K562 (cell line): ENCODE measurements at regions not wholly inside any gene's neighbourhood (a gene's known extent, or its start where the extent isn't known, plus 50 kb on each side); places are given as distances from the start of the nearest gene placed in this dataset.

Experiments used
- ATAC-seq: fragments of 200-7000 bp; cut with Tn5 transposase; 3 replicates; pipeline ENCODE4 v1.9.1; 2020; ENCODE audit warnings: moderate library complexity
- BruUV-seq: library from RNA; stranded (reverse); fragments of 400-500 nt; replicated peaks from 2 replicates; lab custom pipeline; 2021; lab: Mats Ljungman, UMichigan
- CTCF ChIA-PET: fragments of 300-600 bp; formaldehyde crosslinking; extraction: SDS; loops from one replicate; lab custom pipeline; 2021; ENCODE audit warnings: low intra/inter-chr PET ratio; lab: Yijun Ruan, JAX
- POLR2A ChIA-PET: fragments of 300-600, 350-650 bp; sonication (Branson Sonifier 250); formaldehyde crosslinking; extraction: SDS; loops from one replicate; lab custom pipeline; 2021; ENCODE audit warnings: antibody characterized with exemption, inconsistent platforms; lab: Yijun Ruan, JAX
- DNase-seq, 4 experiments: peaks; one replicate each; pipeline versions ENCODE4 v3.0.0 to v3.0.0-alpha.2; 2011 to 2018; ENCODE audit warnings: low spot score in 3 of 4, mixed read lengths in 3 of 4; ENCODE audit errors: extremely low read depth in 1 of 4
- FAIRE-seq: peaks from 2 replicates; lab custom pipeline; 2011; peaks lifted over from hg19 to GRCh38; lab: Jason Lieb, UNC
- H2AFZ ChIP-seq: 2 replicates; pipeline ENCODE4 v1.6.0; 2011; ENCODE audit warnings: low read depth, low read length, control low read depth, inconsistent platforms
- H3K27ac ChIP-seq: fragments of 200-600 bp; 3 replicates; pipeline ENCODE4 v1.8.0; 2011; ENCODE audit warnings: low read depth, mild to moderate bottlenecking, control low read depth, inconsistent platforms, low read length, moderate library complexity, mixed read lengths; ENCODE audit errors: extremely low read depth
- H3K27me3 ChIP-seq, 2 experiments: fragments of 300-600 bp in 1 of 2; 2 replicates in 1 of 2; 3 replicates in 1 of 2; pipeline versions ENCODE4 v1.6.0 to v1.8.0; 2011; ENCODE audit warnings: inconsistent platforms in 2 of 2, low read length in 2 of 2, mild to moderate bottlenecking in 1 of 2, mixed read lengths in 1 of 2, moderate library complexity in 1 of 2; ENCODE audit not compliant: control insufficient read depth in 2 of 2, insufficient read depth in 2 of 2
- H3K36me3 ChIP-seq: fragments of 300-600 bp; 3 replicates; pipeline ENCODE4 v1.8.0; 2011; ENCODE audit warnings: mild to moderate bottlenecking, low read length, inconsistent platforms; ENCODE audit not compliant: control insufficient read depth, insufficient read depth
- H3K4me1 ChIP-seq, 2 experiments: fragments of 200-600 bp in 1 of 2; replicated peaks in 1 of 2; 2 replicates in 1 of 2; 3 replicates in 1 of 2; pipeline versions ENCODE4 v1.5.1 to v1.8.0; 2011; ENCODE audit warnings: inconsistent platforms in 2 of 2, low read length in 2 of 2, mild to moderate bottlenecking in 1 of 2, mixed read lengths in 1 of 2, moderate library complexity in 1 of 2; ENCODE audit not compliant: control insufficient read depth in 2 of 2, insufficient read depth in 2 of 2
- H3K4me2 ChIP-seq: 2 replicates; pipeline ENCODE4 v1.6.1; 2011; ENCODE audit warnings: low read length, control low read depth, inconsistent platforms, mixed read lengths; ENCODE audit not compliant: insufficient read depth
- H3K4me3 ChIP-seq: fragments of 200-600 bp; sonication (generic), shearing (Covaris generic); 2 replicates; pipeline ENCODE4 v1.5.1; 2016; ENCODE audit warnings: control low read depth, inconsistent platforms
- H3K79me2 ChIP-seq: fragments of 200-600 bp; 3 replicates; pipeline ENCODE4 v1.8.0; 2011; ENCODE audit warnings: low read length, inconsistent platforms; ENCODE audit not compliant: control insufficient read depth, insufficient read depth
- H3K9ac ChIP-seq, 2 experiments: 2 replicates each; pipeline versions ENCODE4 v1.6.0 to v1.6.1; 2011; ENCODE audit warnings: low read depth in 2 of 2, low read length in 2 of 2, control low read depth in 1 of 2, inconsistent platforms in 1 of 2, mild to moderate bottlenecking in 1 of 2, mixed read lengths in 1 of 2; ENCODE audit not compliant: insufficient read depth in 1 of 2
- H3K9me1 ChIP-seq: one replicate; pipeline ENCODE4 v1.6.0; 2011; ENCODE audit warnings: inconsistent platforms, mild to moderate bottlenecking, low read length, moderate library complexity; ENCODE audit not compliant: control insufficient read depth, insufficient read depth
- H3K9me3 ChIP-seq: replicated peaks from 2 replicates; pipeline ENCODE4 v1.5.1; 2011; ENCODE audit warnings: low read depth, low read length, inconsistent platforms; ENCODE audit not compliant: control insufficient read depth, insufficient read depth
- H4K20me1 ChIP-seq: replicated peaks from 2 replicates; pipeline ENCODE4 v1.6.1; 2011; ENCODE audit warnings: low read length, inconsistent platforms, mixed read lengths; ENCODE audit not compliant: control insufficient read depth, insufficient read depth
- BHLHE40 ChIP-seq: IDR thresholded peaks from 2 replicates; pipeline ENCODE4 v1.6.1; 2011; ENCODE audit warnings: low read length, improper control_type of control experiment
- BRD4 ChIP-seq: fragments of 200-600 bp; sonication (generic); IDR thresholded peaks from 2 replicates; pipeline ENCODE4 v1.6.1; 2017; ENCODE audit warnings: inconsistent platforms
- FOXA3 ChIP-seq, 2 experiments: fragments of 450-650 bp in 1 of 2; sonication (generic) in 1 of 2; formaldehyde crosslinking; IDR thresholded peaks in 1 of 2; conservative IDR thresholded peaks in 1 of 2; 2 replicates each; pipeline versions ENCODE4 v1.4.0 to v1.8.0; 2020 to 2022; ENCODE audit warnings: mild to moderate bottlenecking in 2 of 2, missing genetic modification reagents in 1 of 2
- FOXM1 ChIP-seq, 2 experiments: fragments of 450-650 bp in 1 of 2; sonication (generic) in 1 of 2; formaldehyde crosslinking in 1 of 2; IDR thresholded peaks; 2 replicates each; pipeline versions ENCODE4 v1.6.1 to v1.9.0; 2017 to 2022; ENCODE audit warnings: low read depth in 2 of 2, mild to moderate bottlenecking in 2 of 2, missing genetic modification reagents in 1 of 2, moderate library complexity in 1 of 2
- GTF3C2 ChIP-seq: IDR thresholded peaks from 3 replicates; pipeline ENCODE4 v1.6.1; 2011; ENCODE audit warnings: borderline replicate concordance, mild to moderate bottlenecking, moderate library complexity; ENCODE audit not compliant: insufficient read length; ENCODE audit errors: extremely low read depth
- NFIC ChIP-seq: fragments of 450-650 bp; IDR thresholded peaks from 2 replicates; pipeline ENCODE4 v1.6.1; 2017; ENCODE audit warnings: mild to moderate bottlenecking, inconsistent platforms
- NFYB ChIP-seq: IDR thresholded peaks from 2 replicates; pipeline ENCODE4 v1.6.1; 2011; ENCODE audit warnings: mild to moderate bottlenecking, moderate library complexity; ENCODE audit not compliant: insufficient read length; ENCODE audit errors: extremely low read depth
- NR2F6 ChIP-seq: fragments of 450-650 bp; formaldehyde crosslinking; IDR thresholded peaks from 2 replicates; pipeline ENCODE4 v1.4.0; 2020; ENCODE audit warnings: mild to moderate bottlenecking
- PCBP1 ChIP-seq: fragments of 200-400 bp; formaldehyde crosslinking; IDR thresholded peaks from 2 replicates; pipeline ENCODE4 v1.6.1; 2018; ENCODE audit warnings: mild to moderate bottlenecking, low read depth, low read length; ENCODE audit not compliant: poor library complexity, severe bottlenecking
- PHF21A ChIP-seq: fragments of 450-650 bp; IDR thresholded peaks from 2 replicates; pipeline ENCODE4 v1.6.1; 2017; ENCODE audit warnings: low read depth, borderline replicate concordance
- RBM22 ChIP-seq: fragments of 200-400 bp; formaldehyde crosslinking; IDR thresholded peaks from 2 replicates; pipeline ENCODE4 v1.6.1; 2018; ENCODE audit warnings: low read length, low read depth; ENCODE audit not compliant: poor library complexity, severe bottlenecking
- ZNF24 ChIP-seq: fragments of 450-650 bp; IDR thresholded peaks from 2 replicates; pipeline ENCODE4 v1.6.1; 2016
- ZNF324 ChIP-seq: fragments of 250-450 bp; sonication (Bioruptor Pico); IDR thresholded peaks from 2 replicates; pipeline ENCODE4 v1.4.0; 2020; ENCODE audit warnings: mild to moderate bottlenecking
- ZNF589 ChIP-seq: fragments of 200-800 bp; sonication (Bioruptor generic); IDR thresholded peaks from 2 replicates; pipeline ENCODE4 v1.6.1; 2016; ENCODE audit warnings: low read depth, missing genetic modification characterization, missing compliant biosample characterization
- ZNF717 ChIP-seq: fragments of 250-450 bp; sonication (Bioruptor Pico); IDR thresholded peaks from 2 replicates; pipeline ENCODE4 v1.5.0; 2021
- in situ Hi-C: fragments of 300-500 bp; cut with MboI; formaldehyde crosslinking; loops from 4 replicates; pipeline ENCODE4 v1.15.0; 2018; ENCODE audit warnings: inconsistent platforms, mixed read lengths
- intact Hi-C: fragments of 100-400 bp; cut with micrococcal nuclease; formaldehyde crosslinking; loops from 2 replicates; pipeline ENCODE4 v1.14.2; 2022
- TF ChIP-seq, protein P1 (sequence below): sonication (generic); formaldehyde crosslinking; IDR thresholded peaks from 2 replicates; pipeline ENCODE4 v1.9.0; 2022; ENCODE audit warnings: mild to moderate bottlenecking, missing genetic modification reagents
- TF ChIP-seq, protein P2 (sequence below): fragments of 450-650 bp; formaldehyde crosslinking; IDR thresholded peaks from 2 replicates; pipeline ENCODE4 v1.4.0; 2020; ENCODE audit warnings: mild to moderate bottlenecking, moderate library complexity

- TF ChIP-seq, protein P1, sequence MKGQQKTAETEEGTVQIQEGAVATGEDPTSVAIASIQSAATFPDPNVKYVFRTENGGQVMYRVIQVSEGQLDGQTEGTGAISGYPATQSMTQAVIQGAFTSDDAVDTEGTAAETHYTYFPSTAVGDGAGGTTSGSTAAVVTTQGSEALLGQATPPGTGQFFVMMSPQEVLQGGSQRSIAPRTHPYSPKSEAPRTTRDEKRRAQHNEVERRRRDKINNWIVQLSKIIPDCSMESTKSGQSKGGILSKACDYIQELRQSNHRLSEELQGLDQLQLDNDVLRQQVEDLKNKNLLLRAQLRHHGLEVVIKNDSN, result no peak
- TF ChIP-seq NFIC (no peak), FOXM1 (IDR thresholded peaks at IDR 0.05; ENCODE audit: low read depth) (no peak), FOXM1 (CRISPR knock-in tag; IDR thresholded peaks at IDR 0.05; ENCODE audit: low read depth) (no peak), ZNF589 (CRISPR knock-in tag) (no peak), NFYB (no peak), PCBP1 (no peak), ZNF717 (no peak), NR2F6 (CRISPR knock-in tag) (no peak), FOXA3 (CRISPR knock-in tag; conservative IDR thresholded peaks at IDR 0.05 in 1 of 2, IDR thresholded peaks at IDR 0.05 in 1 of 2) (no peak)
Measured at GRCh38 chr7:142409471-142409870, 151.6 kb upstream of the PRSS58 start (continued).

DNA sequence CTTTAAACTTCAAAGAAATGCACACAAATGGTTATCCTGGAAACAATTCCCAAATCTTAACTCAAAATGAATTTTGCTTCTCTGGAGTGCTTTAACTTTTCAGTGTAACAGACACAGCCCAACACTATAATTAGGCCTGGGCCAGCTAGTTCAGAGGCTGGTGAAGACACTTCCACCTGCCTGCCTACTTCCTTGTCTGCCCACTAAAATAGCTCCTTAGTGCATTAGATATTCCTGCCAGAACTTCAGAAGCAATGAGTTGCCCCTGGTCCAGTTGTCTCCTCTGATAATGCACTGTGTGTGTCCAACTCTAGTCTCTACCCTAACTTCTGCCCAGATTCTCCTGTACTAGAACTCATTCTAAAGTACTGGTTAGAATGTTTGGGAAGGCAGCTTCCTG, 150.9 kb upstream of the PRSS58 start:
- H3K4me2 ChIP-seq, result no peak overlapping the region
- no peak for ATAC-seq
- CTCF ChIA-PET, result interaction anchor here (0.6 kb wide), 1 partner anchor 13 kb away, joined by 3 read pairs; no protein-coding TSS in a partner anchor

More for the DNA sequence above, 150.9 kb upstream of the PRSS58 start:
- H3K9me3 ChIP-seq, result no peaks in the 10 kb centered on the region
- H3K4me3 ChIP-seq, result no peak overlapping the region
- H3K79me2 ChIP-seq, result no peaks in the 10 kb centered on the region
- in situ Hi-C loops, result no loop called here
- no peak overlapping the region for H2AFZ ChIP-seq
- H4K20me1 ChIP-seq, result no peaks in the 10 kb centered on the region
- POLR2A ChIA-PET, result no interaction called here
- H3K27me3 ChIP-seq, result no peaks in the 10 kb centered on the region
- H3K9me1 ChIP-seq, result no peaks in the 10 kb centered on the region
- no peaks in the 10 kb centered on the region for H3K36me3 ChIP-seq
- DNase-seq, result no peak
- no peak overlapping the region for H3K27ac ChIP-seq
- TF ChIP-seq GTF3C2, result no peak
- no peak for TF ChIP-seq ZNF24
- TF ChIP-seq, protein P2, sequence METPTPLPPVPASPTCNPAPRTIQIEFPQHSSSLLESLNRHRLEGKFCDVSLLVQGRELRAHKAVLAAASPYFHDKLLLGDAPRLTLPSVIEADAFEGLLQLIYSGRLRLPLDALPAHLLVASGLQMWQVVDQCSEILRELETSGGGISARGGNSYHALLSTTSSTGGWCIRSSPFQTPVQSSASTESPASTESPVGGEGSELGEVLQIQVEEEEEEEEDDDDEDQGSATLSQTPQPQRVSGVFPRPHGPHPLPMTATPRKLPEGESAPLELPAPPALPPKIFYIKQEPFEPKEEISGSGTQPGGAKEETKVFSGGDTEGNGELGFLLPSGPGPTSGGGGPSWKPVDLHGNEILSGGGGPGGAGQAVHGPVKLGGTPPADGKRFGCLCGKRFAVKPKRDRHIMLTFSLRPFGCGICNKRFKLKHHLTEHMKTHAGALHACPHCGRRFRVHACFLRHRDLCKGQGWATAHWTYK (CRISPR knock-in tag), result no peak
- no peak for TF ChIP-seq BRD4
- no peak for TF ChIP-seq BHLHE40
- TF ChIP-seq RBM22, result no peak
- TF ChIP-seq PHF21A, result no peak
- no peak for TF ChIP-seq ZNF324
- TF ChIP-seq, all 486 proteins: peak for 0
- BruUV-seq, result no TSS peak
- Histone ChIP-seq H3K4me1 (no peaks in the 10 kb centered on the region), H3K9ac (no peak overlapping the region)
- no peak for FAIRE-seq
- intact Hi-C loops, result no loop called here
